Activated naive CD8-positive, alpha-beta T cell (primary cell): ENCODE measurements at regions not wholly inside any gene's neighbourhood (a gene's known extent, or its start where the extent isn't known, plus 50 kb on each side); places are given as distances from the start of the nearest gene placed in this dataset.

Experiments used
- H3K27ac Mint-ChIP-seq: one replicate; pipeline ENCODE4 v1.8.0; 2021; ENCODE audit warnings: mixed read lengths
- H3K27me3 Mint-ChIP-seq: one replicate; pipeline ENCODE4 v1.8.0; 2021; ENCODE audit warnings: mixed read lengths
- H3K36me3 Mint-ChIP-seq: one replicate; pipeline ENCODE4 v1.8.0; 2021; ENCODE audit warnings: mixed read lengths
- H3K4me1 Mint-ChIP-seq: one replicate; pipeline ENCODE4 v1.8.0; 2021; ENCODE audit warnings: low read depth, mixed read lengths
- H3K4me3 Mint-ChIP-seq: one replicate; pipeline ENCODE4 v1.8.0; 2021; ENCODE audit warnings: mild to moderate bottlenecking, mixed read lengths
- H3K9me3 Mint-ChIP-seq: one replicate; pipeline ENCODE4 v1.8.0; 2021; ENCODE audit warnings: low read depth, mixed read lengths

GRCh38 chr9:17003576-17004240, 131.1 kb upstream of the CNTLN start:
- H3K27me3 Mint-ChIP-seq = no peaks in the 10 kb centered on the region
- peaks cover 10% of the 10 kb centered on the region for H3K9me3 Mint-ChIP-seq
- H3K4me3 Mint-ChIP-seq = no peak overlapping the region
- H3K36me3 Mint-ChIP-seq = no peaks in the 10 kb centered on the region
- H3K4me1 Mint-ChIP-seq = no peaks in the 10 kb centered on the region
- no peak overlapping the region for H3K27ac Mint-ChIP-seq

GRCh38 chr9:16996901-16997491, 126.5 kb upstream of the BNC2 start:
- peaks cover 17% of the 10 kb centered on the region for H3K9me3 Mint-ChIP-seq
- peaks cover 1% of the 10 kb centered on the region for H3K27me3 Mint-ChIP-seq
- no peak overlapping the region for H3K27ac Mint-ChIP-seq
- no peak overlapping the region for H3K4me3 Mint-ChIP-seq
- no peaks in the 10 kb centered on the region for H3K4me1 Mint-ChIP-seq
- H3K36me3 Mint-ChIP-seq = peaks cover 4% of the 10 kb centered on the region

GRCh38 chr9:16992138-16992537, 121.7 kb upstream of the BNC2 start:
- no peaks in the 10 kb centered on the region for H3K4me1 Mint-ChIP-seq
- no peak overlapping the region for H3K27ac Mint-ChIP-seq
- peaks cover 12% of the 10 kb centered on the region for H3K9me3 Mint-ChIP-seq
- peaks cover 1% of the 10 kb centered on the region for H3K27me3 Mint-ChIP-seq
- H3K4me3 Mint-ChIP-seq = no peak overlapping the region
- peaks cover 4% of the 10 kb centered on the region for H3K36me3 Mint-ChIP-seq

GRCh38 chr9:16987026-16987425, 116.6 kb upstream of the BNC2 start:
- Mint-ChIP-seq H3K27me3 (peaks cover 3% of the 10 kb centered on the region), H3K27ac (no peak overlapping the region), H3K4me1 (no peaks in the 10 kb centered on the region)

GRCh38 chr9:16986556-16986955, 116.1 kb upstream of the BNC2 start:
- no peak overlapping the region for H3K4me3 Mint-ChIP-seq
- no peak overlapping the region for H3K27ac Mint-ChIP-seq
- H3K27me3 Mint-ChIP-seq = peaks cover 3% of the 10 kb centered on the region
- no peaks in the 10 kb centered on the region for H3K9me3 Mint-ChIP-seq
- no peaks in the 10 kb centered on the region for H3K4me1 Mint-ChIP-seq
- H3K36me3 Mint-ChIP-seq = no peaks in the 10 kb centered on the region

More at GRCh38 chr9:16987026-16987425, 116.6 kb upstream of the BNC2 start:
- no peaks in the 10 kb centered on the region for H3K9me3 Mint-ChIP-seq
- H3K4me3 Mint-ChIP-seq = no peak overlapping the region
- H3K36me3 Mint-ChIP-seq = no peaks in the 10 kb centered on the region

- Mint-ChIP-seq H3K4me1 (no peaks in the 10 kb centered on the region), H3K9me3 (no peaks in the 10 kb centered on the region), H3K27ac (no peak overlapping the region), H3K27me3 (peaks cover 3% of the 10 kb centered on the region), H3K4me3 (no peak overlapping the region), H3K36me3 (no peaks in the 10 kb centered on the region)
Measured at GRCh38 chr9:16985559-16986348, 115.3 kb upstream of the BNC2 start.

- no peak overlapping the region for H3K27ac Mint-ChIP-seq
- no peaks in the 10 kb centered on the region for H3K4me1 Mint-ChIP-seq
- H3K4me3 Mint-ChIP-seq = no peak overlapping the region
- no peaks in the 10 kb centered on the region for H3K36me3 Mint-ChIP-seq
- H3K27me3 Mint-ChIP-seq = peaks cover 3% of the 10 kb centered on the region
- H3K9me3 Mint-ChIP-seq = no peaks in the 10 kb centered on the region
Measured at GRCh38 chr9:16982780-16983310, 112.4 kb upstream of the BNC2 start.

- no peak overlapping the region for H3K27ac Mint-ChIP-seq
- H3K4me3 Mint-ChIP-seq = no peak overlapping the region
Measured at GRCh38 chr9:16976427-16976826, 106.0 kb upstream of the BNC2 start.

GRCh38 chr9:16974436-16974835, 104.0 kb upstream of the BNC2 start:
- no peaks in the 10 kb centered on the region for H3K36me3 Mint-ChIP-seq

More at GRCh38 chr9:16976427-16976826, 106.0 kb upstream of the BNC2 start:
- no peaks in the 10 kb centered on the region for H3K27me3 Mint-ChIP-seq
- no peaks in the 10 kb centered on the region for H3K36me3 Mint-ChIP-seq
- H3K4me1 Mint-ChIP-seq = no peaks in the 10 kb centered on the region
- no peaks in the 10 kb centered on the region for H3K9me3 Mint-ChIP-seq

GRCh38 chr9:16970321-16970720, 99.9 kb upstream of the BNC2 start:
- H3K36me3 Mint-ChIP-seq = no peaks in the 10 kb centered on the region
- H3K27me3 Mint-ChIP-seq = no peaks in the 10 kb centered on the region
- no peak overlapping the region for H3K27ac Mint-ChIP-seq
- no peaks in the 10 kb centered on the region for H3K9me3 Mint-ChIP-seq
- H3K4me1 Mint-ChIP-seq = no peaks in the 10 kb centered on the region
- H3K4me3 Mint-ChIP-seq = no peak overlapping the region

More at GRCh38 chr9:16974436-16974835, 104.0 kb upstream of the BNC2 start:
- Mint-ChIP-seq H3K27ac (no peak overlapping the region), H3K9me3 (no peaks in the 10 kb centered on the region), H3K27me3 (no peaks in the 10 kb centered on the region), H3K4me3 (no peak overlapping the region), H3K4me1 (no peaks in the 10 kb centered on the region)

- H3K9me3 Mint-ChIP-seq = peaks cover 10% of the 10 kb centered on the region
- no peaks in the 10 kb centered on the region for H3K36me3 Mint-ChIP-seq
- H3K4me1 Mint-ChIP-seq = no peaks in the 10 kb centered on the region
- H3K27me3 Mint-ChIP-seq = no peaks in the 10 kb centered on the region
- H3K27ac Mint-ChIP-seq = no peak overlapping the region
- no peak overlapping the region for H3K4me3 Mint-ChIP-seq
Measured at GRCh38 chr9:16964228-16964627, 93.8 kb upstream of the BNC2 start.

GRCh38 chr9:16960084-16960483, 89.6 kb upstream of the BNC2 start:
- H3K9me3 Mint-ChIP-seq = peaks cover 10% of the 10 kb centered on the region
- H3K4me3 Mint-ChIP-seq = no peak overlapping the region
- no peaks in the 10 kb centered on the region for H3K36me3 Mint-ChIP-seq
- H3K4me1 Mint-ChIP-seq = no peaks in the 10 kb centered on the region
- no peak overlapping the region for H3K27ac Mint-ChIP-seq
- no peaks in the 10 kb centered on the region for H3K27me3 Mint-ChIP-seq

GRCh38 chr9:16959391-16959790, 88.9 kb upstream of the BNC2 start:
- Mint-ChIP-seq H3K4me1 (no peaks in the 10 kb centered on the region), H3K27ac (no peak overlapping the region), H3K9me3 (peaks cover 10% of the 10 kb centered on the region), H3K4me3 (no peak overlapping the region), H3K36me3 (no peaks in the 10 kb centered on the region), H3K27me3 (no peaks in the 10 kb centered on the region)

- Mint-ChIP-seq H3K4me1 (no peaks in the 10 kb centered on the region), H3K4me3 (no peak overlapping the region), H3K36me3 (no peaks in the 10 kb centered on the region), H3K27ac (no peak overlapping the region), H3K9me3 (no peaks in the 10 kb centered on the region), H3K27me3 (no peaks in the 10 kb centered on the region)
Measured at GRCh38 chr9:16954040-16954439, 83.6 kb upstream of the BNC2 start.

GRCh38 chr9:16951502-16951901, 81.0 kb upstream of the BNC2 start:
- Mint-ChIP-seq H3K36me3 (no peaks in the 10 kb centered on the region), H3K27me3 (no peaks in the 10 kb centered on the region), H3K4me1 (no peaks in the 10 kb centered on the region), H3K27ac (no peak overlapping the region), H3K4me3 (no peak overlapping the region), H3K9me3 (no peaks in the 10 kb centered on the region)
